GM19455 (cell line): ENCODE measurements at regions not wholly inside any gene's neighbourhood (a gene's known extent, or its start where the extent isn't known, plus 50 kb on each side); places are given as distances from the start of the nearest gene placed in this dataset.

Experiments
- ATAC-seq: cut with Tn5 transposase; IDR thresholded peaks from one replicate; pipeline ENCODE4 v1.9.1; 2021; ENCODE audit not compliant: unreplicated experiment

DNA sequence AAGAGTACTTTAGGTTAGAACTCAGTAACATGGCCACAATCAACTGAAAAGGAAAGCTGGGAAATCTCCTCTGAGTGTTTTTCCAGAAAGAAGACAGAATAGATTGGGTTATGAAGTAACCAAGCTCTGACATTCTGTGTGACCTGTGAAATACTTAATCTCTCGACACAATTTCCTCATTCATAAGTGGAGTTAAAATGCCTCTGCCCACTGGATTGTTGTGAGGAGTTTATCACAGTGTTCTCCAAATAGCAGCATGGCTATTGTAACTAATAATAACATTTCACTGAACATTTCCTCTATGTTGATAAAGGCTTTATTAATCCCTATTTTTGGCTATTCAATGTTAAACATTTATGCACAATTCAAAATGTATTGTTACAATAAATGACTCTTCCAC lies 311.0 kb downstream of the GABRB2 start:
- no peak for ATAC-seq

DNA sequence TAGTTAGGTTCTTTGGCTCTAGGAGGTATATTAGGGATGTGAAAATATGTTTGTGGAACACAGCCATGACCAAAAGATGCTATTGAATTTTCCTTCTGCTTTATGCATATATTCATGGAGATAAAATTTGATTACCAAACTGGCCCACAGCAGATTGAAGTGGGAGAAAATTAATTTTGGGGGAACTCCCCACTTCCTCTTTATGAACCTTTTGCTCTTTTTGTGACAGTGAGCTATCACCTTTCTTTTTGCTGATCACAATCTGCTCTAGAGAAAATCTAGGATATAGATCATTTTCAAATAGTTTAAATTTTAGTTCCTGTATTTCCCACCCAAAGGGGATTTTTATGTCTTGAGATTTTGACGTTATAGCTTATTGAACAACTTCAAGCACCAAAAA lies 313.0 kb downstream of the GABRB2 start:
- no peak for ATAC-seq

DNA sequence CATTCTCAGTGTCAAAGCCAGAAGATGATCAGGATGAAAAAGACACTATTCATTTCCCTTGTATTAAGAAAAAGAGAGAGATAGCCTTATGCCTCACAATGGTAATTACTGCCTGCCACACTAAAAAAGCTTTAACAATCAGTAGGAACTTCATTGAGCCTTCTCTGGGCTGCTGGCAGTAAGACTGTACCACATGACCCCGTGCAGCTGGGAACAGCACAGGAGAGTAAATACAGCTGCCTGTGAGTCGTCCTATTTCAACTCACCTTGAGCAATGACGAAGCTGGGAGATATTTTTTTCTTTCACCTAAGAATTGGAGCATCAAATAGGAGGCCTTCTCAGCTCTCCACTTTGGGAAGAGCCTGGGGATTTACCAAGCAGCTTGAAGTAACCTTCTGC lies 316.3 kb downstream of the GABRB2 start:
- no peak for ATAC-seq

DNA sequence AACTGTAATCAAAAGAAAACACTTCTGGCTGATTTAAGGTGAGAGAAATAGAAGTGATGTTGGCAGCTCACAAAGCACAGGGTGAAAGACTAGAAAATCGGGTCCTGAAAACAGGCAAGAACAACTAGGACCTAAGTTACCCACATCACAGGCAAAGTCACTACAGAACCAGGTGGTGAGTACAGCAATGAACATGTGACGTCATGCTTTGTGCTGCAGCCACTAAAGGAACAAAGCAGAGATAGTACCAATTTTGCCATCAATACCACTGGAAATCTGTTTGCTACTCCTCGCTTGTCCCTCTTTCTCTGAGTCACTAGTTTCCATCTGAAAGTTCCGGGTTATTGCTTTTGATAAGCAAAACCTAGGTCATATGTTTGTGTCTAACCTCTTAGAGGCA lies 326.7 kb downstream of the GABRB2 start:
- no peak for ATAC-seq

DNA sequence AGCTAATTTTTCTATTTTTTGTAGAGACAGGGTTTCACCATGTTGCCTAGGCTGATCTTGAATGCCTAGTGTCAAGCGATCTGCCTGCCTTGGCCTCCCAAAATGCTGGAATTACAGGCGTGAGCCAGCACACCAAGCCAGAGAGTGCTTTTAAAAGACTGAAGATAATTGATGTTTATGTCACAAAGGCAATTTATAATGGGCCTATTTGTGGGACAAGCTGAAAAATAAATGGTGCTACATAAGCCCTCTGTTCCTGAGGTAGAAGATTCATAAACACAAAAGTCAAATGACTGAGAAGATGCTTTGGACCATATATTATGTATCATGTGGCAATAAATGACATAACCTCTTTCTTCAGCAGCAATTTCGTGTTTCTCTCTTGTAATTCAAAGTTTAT lies 329.6 kb downstream of the GABRB2 start:
- ATAC-seq = no peak

DNA sequence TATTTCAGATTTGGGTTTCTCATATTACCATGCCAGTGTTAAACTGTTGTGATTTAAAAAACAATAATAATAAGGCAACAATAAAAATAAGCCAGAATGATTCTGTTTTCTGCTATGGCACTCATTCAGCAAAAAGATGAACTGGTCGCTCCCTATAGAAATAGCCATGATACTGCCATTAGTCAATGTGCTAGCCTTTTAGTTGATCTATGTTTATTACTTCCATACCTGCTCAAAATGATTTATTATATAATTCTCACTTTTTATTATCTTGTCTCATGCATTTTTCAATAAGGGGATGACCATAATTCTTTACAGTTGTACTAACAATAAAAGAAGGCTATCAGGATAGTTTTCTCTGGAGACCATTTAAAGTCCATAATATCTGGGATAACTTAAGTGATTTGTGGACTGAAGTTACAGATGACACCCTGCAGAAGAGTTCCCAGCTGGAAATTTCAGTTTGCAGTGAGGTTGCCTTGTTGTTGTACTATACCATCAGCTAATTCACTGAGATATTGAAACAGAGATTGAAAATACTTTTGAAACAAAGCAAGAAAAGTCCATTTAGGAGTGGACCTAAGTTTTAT lies 334.3 kb downstream of the GABRB2 start:
- no peak for ATAC-seq

DNA sequence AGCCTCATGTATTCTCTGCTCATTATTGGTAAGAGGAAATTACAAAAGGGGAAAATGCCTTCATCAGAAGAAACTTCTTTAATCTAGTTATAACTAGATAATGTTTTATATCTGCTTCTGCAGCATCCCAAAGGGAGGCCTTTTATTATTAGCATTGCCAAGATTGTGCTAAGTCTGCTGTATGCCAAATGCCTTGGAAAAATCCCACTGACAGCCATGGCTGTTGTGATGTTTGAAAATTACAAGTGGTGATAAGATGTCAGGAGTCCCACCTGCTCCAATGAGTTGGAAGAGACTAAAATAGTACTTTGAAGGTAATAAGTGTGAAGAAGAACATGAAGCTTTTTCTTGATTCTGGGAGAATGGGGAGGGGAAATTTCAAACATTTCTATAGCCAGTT lies 345.0 kb downstream of the GABRB2 start:
- ATAC-seq = no peak

DNA sequence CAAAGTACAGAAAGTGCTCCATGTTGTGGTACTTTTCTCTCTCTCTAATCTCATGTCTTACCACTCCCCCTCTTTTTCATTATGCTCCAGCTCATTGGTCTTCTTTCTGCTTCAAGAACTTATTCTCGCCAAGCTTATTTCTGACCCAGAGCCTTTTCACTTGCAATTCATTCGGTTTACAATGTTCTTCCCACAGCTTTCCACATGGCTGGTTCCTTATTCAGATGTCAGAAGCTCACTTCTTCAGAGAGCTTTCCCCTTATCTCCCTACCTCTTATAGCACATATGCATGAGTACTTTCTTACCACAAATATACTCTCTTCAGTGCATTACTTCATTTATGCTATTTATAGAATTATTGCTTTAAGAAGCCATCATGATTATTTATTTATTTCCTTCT lies 338.8 kb upstream of the ATP10B start:
- ATAC-seq = no peak

DNA sequence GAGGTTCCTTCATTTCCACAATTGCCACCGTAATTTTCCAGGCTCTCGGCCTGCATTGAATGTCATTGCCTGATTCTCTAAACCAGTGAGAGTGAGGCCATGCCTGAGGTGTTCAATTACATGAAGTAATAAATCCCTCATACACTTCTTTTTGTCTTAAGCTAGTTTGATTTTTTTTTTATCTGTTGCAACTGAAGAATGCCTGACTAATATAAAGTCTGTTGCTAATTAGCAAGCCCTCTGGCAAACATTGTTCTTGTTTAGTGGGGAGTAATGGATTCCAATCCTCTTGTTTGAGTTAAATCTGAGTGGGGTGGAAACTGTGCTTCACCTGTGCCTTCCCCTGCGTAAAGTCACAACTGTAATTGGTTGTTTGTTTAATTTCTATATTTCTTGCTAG lies 338.1 kb upstream of the ATP10B start:
- ATAC-seq = no peak

DNA sequence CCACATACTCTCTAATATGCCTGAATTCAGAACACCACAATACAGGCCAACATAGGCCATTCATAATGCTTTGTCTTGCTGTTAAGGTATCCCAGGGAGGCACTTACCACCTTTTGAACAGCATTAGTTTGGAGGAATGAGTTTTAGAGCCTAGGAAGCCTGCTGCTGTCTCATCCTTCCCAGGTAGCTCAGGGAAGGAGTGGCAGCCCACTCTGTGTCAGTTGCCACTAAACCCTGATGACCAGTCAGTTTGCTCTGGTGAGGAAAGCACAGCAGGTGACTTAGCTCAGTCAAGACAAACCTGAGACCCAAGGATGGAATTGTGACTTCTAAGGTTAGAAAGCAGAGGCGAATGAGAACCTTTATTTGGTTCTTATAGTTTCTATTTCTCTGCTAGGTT lies 337.4 kb upstream of the ATP10B start:
- no peak for ATAC-seq

DNA sequence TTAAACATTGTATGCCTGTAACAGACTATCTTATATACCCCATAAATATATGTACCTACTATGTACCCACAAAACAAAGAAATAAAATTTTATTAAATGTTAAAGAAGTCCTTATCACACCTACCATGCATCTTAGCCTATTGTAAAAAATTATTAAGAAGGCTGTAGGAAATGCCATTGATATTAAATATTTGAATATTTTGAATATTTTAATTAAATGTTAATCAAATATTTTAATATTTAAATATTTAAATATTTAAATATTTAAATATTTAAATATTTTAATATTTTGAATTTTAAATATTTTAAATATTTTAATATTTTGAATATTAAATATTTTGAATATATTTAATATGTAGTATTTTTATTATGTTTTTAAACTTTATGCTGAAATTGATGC lies 331.5 kb upstream of the ATP10B start:
- no peak for ATAC-seq

DNA sequence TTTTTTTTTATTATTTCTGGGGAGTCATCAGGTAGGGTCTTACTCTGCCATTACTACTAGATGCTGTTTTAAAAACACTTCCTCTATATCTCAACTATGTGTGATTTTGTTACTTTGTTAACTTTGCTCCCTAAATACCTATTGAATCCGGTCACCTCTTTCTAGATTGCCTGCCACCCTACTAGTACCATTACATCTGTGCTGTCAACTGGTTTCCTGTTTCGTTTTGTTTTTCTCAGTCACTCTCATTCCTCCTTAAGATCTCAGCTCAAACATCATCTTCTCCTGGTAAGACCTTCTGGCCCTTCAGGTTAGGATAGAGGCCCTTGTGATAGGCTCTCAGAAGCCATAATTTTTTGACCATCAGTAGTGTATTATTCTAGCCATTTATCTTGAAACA lies 324.2 kb upstream of the ATP10B start:
- ATAC-seq = no peak

DNA sequence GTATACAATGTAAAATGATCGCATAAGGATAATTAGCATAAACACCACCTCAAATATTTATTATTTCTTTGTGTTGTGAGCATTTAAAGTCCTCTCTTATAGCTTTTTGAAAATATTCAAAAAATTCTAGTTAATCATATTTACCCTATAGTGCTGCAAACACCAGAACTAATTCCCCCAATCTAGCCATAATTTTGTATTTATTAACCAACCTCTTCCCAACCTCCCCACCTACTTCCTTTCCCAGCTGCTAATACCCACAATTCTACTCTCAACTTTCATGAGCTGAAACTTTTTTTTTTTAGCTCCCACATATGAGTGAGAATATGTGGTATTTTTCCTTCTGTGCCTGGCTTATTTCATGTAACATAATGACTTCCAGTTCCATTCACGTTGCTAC lies 317.8 kb upstream of the ATP10B start:
- ATAC-seq = no peak

DNA sequence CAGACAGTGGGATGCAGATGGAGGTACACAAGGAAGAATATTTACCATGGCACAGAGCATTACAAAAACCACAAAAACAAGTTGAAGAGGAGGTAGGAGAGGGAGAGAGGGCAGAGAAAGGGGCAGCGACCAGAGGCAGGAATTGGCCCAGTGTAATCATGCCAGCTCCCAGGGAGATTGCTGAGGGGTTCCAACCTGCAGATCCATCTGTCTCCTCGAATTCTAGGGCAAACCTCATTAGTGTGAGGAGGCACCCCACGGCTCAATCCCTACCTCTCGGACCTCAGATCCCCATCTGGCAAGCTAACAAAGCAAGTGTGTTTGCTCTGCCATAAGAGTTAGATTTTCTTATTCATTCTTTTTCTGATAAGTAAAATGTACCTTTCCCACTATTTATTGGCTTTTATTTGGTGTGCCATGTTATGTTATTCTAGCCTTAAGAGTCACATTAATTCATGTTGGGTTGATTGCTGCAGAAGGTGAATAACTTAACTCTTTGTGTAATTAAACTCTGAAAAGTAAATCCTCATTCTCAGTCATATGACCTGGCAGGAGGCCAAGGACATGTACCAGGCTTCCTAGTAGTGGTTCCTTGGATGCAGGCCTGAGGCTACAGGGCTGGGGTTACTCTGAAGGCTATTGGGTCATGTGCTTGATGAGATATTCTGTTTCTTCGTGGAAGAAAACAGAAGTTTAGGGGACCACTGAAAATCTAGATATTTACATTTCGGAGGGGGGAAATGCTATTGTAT lies 315.2 kb upstream of the ATP10B start:
- ATAC-seq = no peak

DNA sequence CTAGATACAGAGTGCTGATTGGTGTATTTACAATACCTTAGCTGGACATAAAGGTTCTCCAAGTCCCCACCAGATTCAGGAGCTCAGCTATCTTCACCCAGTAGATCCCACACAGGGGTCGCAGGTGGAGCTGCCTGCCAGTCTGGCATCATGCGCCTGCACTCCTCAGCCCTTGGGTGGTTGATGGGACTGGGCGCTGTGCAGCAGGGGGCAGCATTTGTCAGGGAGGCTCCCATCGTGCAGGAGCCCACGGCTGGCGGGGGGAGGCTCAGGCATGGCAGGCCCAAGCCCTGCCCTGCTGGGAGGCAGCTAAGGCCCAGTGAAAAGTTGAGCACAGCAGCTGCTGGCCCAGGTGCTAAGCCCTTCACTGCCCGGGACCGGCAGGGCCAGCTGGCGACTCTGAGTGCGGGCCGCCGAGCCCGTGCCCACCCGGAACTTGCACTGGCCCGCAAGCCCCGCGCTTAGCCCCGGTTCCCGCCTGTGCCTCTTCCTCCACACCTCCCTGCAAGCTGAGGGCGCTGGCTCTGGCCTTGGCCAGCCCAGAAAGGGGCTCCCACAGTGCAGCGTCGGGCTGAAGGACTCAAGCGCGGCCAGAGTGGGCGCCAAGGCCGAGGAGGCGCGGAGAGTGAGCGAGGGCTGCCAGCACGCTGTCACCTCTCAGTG lies 314.1 kb upstream of the ATP10B start:
- no peak for ATAC-seq

DNA sequence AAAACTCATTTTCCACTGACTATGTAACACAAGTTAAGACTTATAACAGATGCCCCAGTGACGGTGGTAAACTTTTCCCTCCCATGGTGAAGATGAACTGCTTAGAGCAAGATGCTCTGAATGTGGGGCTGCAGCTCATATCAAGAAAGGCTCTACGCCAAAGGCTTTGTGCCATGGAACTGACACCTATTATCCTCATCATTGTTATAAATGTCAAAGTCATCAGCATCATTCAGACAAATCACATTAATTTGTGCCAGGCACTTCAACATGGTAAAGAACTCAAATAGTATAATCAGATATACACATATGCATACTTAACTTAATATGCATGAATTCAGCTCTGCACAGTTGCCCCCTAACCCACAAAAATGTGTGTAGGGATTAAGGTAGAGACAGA lies 305.9 kb upstream of the ATP10B start:
- ATAC-seq = no peak

DNA sequence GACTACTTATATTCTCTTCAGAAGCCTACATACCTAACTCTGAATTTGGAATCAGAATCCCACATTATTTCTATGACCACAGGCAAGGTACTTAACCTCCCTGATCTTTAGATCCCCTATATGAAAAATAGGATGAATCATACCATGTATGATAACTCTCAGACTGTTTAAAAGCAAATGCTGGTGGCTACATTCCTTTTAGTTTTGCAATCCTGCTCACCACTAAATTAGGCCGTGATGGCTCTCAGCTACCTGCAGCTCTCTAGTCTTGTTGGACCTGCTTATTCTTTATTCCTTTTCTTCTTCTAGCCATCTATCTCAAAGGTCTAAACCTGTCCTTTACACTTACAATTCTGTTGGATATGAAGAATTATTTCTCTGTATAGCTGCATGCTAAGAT lies 303.4 kb upstream of the ATP10B start:
- ATAC-seq = no peak

DNA sequence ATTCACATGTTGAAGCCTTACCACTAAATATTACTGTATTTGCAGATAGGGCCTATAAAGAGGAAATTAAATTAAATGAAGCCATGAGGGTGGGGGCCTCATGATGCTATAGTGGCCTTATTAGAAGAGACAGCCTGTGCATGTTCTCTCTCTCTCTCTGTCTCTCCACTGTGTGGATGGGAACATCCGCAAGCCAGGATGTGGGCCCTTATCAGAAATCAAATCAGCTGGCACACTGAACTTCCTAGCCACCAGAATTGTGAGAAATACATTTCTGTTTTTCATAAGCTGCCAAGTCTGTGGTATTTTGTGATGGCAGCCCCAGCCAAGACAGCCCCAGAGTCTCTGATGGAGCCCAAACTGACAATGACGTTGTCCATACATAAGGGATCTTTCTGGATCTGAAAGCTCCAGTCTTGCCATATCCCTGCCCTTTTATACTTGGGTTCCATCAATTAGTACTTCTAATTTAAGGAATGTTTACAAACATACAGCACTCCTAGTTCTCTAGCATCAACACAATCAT lies 300.5 kb upstream of the ATP10B start:
- ATAC-seq = no peak

DNA sequence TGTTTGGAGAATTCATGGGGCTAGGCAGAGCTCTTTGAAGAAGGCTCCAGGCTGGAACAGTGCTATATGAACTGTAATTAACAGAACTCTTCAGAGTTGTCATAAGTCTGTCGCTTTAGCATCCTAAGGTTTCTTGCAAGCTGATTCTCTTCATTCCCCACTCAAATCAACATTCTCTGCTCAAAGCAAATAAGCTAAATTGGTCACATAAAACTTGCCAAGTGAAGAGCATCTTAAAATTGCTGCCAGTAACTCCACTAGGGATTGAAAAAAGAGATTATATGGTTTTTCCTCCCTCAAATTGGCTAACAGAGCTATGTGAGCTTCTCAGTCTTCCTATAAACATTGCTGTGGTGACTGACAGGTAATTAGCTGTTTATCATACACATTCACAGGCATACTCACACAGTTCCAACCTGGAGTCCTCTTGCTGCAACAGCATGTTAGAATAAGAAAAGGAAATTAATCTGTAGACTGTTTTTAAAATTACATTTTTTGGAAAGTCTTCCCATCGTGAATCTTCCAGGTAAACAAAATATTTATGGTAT lies 298.5 kb upstream of the ATP10B start:
- ATAC-seq = no peak

DNA sequence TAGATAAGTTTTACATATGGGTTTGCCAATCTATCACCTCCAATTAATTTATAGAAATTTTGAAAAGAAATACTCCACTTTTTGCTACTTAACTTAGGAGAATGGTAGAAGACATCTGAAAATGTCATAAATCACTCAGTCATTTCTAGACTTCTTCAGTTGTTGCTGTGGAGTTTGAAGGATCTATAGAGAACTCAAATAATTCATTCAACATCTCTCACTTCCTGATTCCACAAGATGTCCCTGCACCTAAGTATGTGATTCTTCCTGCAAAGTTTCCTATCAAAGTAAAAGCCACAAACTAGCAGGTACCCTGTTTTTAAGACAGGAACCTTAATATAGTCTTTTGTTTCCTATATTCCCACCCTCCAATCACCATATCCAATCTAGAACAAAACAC lies 297.1 kb upstream of the ATP10B start:
- no peak for ATAC-seq

DNA sequence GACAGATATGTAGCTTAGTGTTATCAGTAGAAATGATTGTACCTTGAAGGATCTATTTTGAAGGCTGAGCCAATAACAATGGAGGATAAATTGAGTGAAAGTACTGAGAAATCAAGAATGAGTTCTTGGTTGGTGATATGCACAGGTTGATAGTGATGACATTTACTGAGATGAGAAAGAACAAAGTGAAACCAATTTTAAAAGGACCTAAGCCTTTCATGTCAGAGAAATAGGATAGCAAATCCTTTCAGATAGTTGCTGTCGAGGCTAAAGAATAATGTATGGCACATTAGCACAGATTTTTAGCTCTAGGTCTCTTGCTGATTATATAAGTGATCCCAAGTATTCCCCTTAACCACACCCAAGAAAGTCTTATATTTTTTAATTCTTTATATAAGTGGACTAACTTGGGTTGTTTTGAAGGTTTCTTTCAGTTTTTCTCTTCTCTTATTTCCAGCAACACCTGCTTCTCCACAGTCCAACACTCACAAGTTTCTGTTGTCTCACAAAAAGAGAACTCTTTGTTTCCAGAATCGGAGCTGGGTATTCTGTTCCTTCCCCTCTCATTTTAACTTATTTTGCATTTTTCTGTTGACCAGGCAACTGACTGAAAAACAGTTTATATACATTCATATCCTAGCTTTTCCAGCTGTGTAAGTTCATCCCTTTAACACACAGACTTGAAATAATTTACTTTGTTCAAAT lies 286.9 kb upstream of the ATP10B start:
- no peak for ATAC-seq
